ENCODE measurements at regions not wholly inside any gene's neighbourhood (a gene's known extent, or its start where the extent isn't known, plus 50 kb on each side); places are given as distances from the start of the nearest gene placed in this dataset.

DNA sequence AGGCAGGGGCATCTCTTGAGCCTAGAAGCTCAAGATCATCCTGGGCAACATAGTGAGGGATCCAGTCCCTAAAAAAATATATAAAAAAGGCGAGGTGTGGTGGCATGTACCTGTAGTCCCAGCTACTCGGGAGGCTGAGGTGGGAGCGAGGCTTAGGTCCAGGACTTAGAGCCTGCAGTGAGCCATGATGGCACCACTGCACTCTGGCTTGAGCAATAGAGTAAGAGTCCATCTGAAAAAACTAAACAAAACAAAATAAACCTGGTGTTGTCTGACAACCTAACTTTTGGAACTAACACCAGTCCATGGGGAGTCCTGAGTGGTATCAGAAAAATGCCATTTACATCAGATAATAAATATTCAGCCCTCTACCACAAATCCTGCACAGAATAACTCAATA is 110.1 kb upstream of the NRIP1 start:
- no peak for TF ChIP-seq POLR2A (IDR thresholded peaks at IDR 0.05)
- TF ChIP-seq, protein P1, sequence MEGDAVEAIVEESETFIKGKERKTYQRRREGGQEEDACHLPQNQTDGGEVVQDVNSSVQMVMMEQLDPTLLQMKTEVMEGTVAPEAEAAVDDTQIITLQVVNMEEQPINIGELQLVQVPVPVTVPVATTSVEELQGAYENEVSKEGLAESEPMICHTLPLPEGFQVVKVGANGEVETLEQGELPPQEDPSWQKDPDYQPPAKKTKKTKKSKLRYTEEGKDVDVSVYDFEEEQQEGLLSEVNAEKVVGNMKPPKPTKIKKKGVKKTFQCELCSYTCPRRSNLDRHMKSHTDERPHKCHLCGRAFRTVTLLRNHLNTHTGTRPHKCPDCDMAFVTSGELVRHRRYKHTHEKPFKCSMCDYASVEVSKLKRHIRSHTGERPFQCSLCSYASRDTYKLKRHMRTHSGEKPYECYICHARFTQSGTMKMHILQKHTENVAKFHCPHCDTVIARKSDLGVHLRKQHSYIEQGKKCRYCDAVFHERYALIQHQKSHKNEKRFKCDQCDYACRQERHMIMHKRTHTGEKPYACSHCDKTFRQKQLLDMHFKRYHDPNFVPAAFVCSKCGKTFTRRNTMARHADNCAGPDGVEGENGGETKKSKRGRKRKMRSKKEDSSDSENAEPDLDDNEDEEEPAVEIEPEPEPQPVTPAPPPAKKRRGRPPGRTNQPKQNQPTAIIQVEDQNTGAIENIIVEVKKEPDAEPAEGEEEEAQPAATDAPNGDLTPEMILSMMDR (IDR thresholded peaks at IDR 0.05): no peak

Data from vagina (tissue), 2 donors.